ENCODE measurements at regions not wholly inside any gene's neighbourhood (a gene's known extent, or its start where the extent isn't known, plus 50 kb on each side); places are given as distances from the start of the nearest gene placed in this dataset.

- TF ChIP-seq, protein P1, sequence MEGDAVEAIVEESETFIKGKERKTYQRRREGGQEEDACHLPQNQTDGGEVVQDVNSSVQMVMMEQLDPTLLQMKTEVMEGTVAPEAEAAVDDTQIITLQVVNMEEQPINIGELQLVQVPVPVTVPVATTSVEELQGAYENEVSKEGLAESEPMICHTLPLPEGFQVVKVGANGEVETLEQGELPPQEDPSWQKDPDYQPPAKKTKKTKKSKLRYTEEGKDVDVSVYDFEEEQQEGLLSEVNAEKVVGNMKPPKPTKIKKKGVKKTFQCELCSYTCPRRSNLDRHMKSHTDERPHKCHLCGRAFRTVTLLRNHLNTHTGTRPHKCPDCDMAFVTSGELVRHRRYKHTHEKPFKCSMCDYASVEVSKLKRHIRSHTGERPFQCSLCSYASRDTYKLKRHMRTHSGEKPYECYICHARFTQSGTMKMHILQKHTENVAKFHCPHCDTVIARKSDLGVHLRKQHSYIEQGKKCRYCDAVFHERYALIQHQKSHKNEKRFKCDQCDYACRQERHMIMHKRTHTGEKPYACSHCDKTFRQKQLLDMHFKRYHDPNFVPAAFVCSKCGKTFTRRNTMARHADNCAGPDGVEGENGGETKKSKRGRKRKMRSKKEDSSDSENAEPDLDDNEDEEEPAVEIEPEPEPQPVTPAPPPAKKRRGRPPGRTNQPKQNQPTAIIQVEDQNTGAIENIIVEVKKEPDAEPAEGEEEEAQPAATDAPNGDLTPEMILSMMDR (IDR thresholded peaks at IDR 0.05; ENCODE audit: borderline replicate concordance) = no peak
- Histone ChIP-seq H3K27me3 (ENCODE audit: low read depth) (no peaks in the 10 kb centered on the region), H3K4me1 (no peaks in the 10 kb centered on the region), H3K4me3 (no peak overlapping the region), H3K36me3 (no peaks in the 10 kb centered on the region), H3K27ac (replicated peaks) (peak overlapping the region; percentile 30), H3K9me3 (replicated peaks) (peaks cover 8% of the 10 kb centered on the region)
- DNase-seq = no peak
- intact Hi-C loops (cut with micrococcal nuclease) = no loop called here
Measured at GRCh38 chr21:27258742-27259448, 292.0 kb upstream of the ADAMTS5 start.

DNA sequence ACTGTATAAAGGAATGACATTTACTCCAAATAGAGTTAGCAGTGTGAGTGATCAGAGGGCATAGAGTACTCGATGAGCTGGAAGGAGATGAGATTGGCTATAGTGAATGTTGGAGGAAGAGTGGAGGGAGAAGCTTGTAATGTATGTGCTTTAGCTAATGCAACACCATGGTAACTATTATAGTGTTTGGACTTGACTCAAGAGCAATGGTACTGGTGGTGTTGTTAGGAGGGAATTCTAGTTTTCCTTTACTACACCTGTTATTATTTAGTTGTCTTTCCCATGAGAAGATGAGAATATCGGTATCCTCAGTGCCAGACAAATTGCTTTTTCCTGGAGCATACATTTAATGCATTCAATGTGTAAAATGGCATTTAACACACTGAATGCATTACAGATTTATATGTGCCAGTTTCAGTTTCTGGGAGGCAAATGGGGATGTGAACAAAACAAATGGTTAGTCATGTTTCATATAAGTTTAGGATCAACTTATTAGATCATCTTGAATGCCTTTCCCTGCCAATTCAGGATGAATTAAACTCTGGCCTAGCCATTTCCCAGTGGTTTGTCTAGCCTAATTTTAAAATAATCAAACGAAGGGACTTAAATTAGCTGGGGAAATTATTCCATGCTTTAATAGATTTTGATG is 291.1 kb upstream of the ADAMTS5 start:
- H3K36me3 ChIP-seq = no peaks in the 10 kb centered on the region
- H3K4me3 ChIP-seq = no peak overlapping the region
- peak overlapping the region; percentile 30 for H3K27ac ChIP-seq (replicated peaks)
- no peaks in the 10 kb centered on the region for H3K4me1 ChIP-seq
- DNase-seq = no peak
- no peaks in the 10 kb centered on the region for H3K27me3 ChIP-seq (ENCODE audit: low read depth)
- intact Hi-C loops (cut with micrococcal nuclease) = no loop called here
- H3K9me3 ChIP-seq (replicated peaks) = peaks cover 8% of the 10 kb centered on the region
- TF ChIP-seq, protein P1 (IDR thresholded peaks at IDR 0.05; ENCODE audit: borderline replicate concordance) = no peak

- Histone ChIP-seq H3K27me3 (ENCODE audit: low read depth) (no peaks in the 10 kb centered on the region), H3K4me1 (no peaks in the 10 kb centered on the region), H3K27ac (replicated peaks) (no peak overlapping the region), H3K36me3 (no peaks in the 10 kb centered on the region), H3K4me3 (no peak overlapping the region), H3K9me3 (replicated peaks) (peaks cover under 1% of the 10 kb centered on the region)
- intact Hi-C loops (cut with micrococcal nuclease) = no loop called here
- TF ChIP-seq, protein P1 (IDR thresholded peaks at IDR 0.05; ENCODE audit: borderline replicate concordance) = no peak
- DNase-seq = no peak
Measured at GRCh38 chr21:27257226-27257625, 290.3 kb upstream of the ADAMTS5 start.

- TF ChIP-seq, protein P1 (IDR thresholded peaks at IDR 0.05; ENCODE audit: borderline replicate concordance) = no peak
- H3K4me3 ChIP-seq = no peak overlapping the region
Measured at GRCh38 chr21:27251752-27252151, 284.9 kb upstream of the ADAMTS5 start.

GRCh38 chr21:27250366-27250765 is 283.5 kb upstream of the ADAMTS5 start:
- no peaks in the 10 kb centered on the region for H3K4me1 ChIP-seq
- no peak overlapping the region for H3K27ac ChIP-seq (replicated peaks)
- TF ChIP-seq, protein P1 (IDR thresholded peaks at IDR 0.05; ENCODE audit: borderline replicate concordance) = no peak
- no peaks in the 10 kb centered on the region for H3K36me3 ChIP-seq
- H3K4me3 ChIP-seq = no peak overlapping the region
- intact Hi-C loops (cut with micrococcal nuclease) = no loop called here
- DNase-seq = no peak
- no peaks in the 10 kb centered on the region for H3K27me3 ChIP-seq (ENCODE audit: low read depth)
- no peaks in the 10 kb centered on the region for H3K9me3 ChIP-seq (replicated peaks)

More at GRCh38 chr21:27251752-27252151, 284.9 kb upstream of the ADAMTS5 start:
- no peak overlapping the region for H3K27ac ChIP-seq (replicated peaks)
- no peaks in the 10 kb centered on the region for H3K27me3 ChIP-seq (ENCODE audit: low read depth)
- intact Hi-C loops (cut with micrococcal nuclease) = no loop called here
- H3K4me1 ChIP-seq = no peaks in the 10 kb centered on the region
- H3K36me3 ChIP-seq = no peaks in the 10 kb centered on the region
- no peak for DNase-seq
- H3K9me3 ChIP-seq (replicated peaks) = no peaks in the 10 kb centered on the region

Data from left ventricle myocardium inferior (tissue), 1 donor.